ENCODE measurements at regions not wholly inside any gene's neighbourhood (a gene's known extent, or its start where the extent isn't known, plus 50 kb on each side); places are given as distances from the start of the nearest gene placed in this dataset.
A peak's percentile ranks its signal among the peaks of the same experiment; 100 is the strongest.

DNA sequence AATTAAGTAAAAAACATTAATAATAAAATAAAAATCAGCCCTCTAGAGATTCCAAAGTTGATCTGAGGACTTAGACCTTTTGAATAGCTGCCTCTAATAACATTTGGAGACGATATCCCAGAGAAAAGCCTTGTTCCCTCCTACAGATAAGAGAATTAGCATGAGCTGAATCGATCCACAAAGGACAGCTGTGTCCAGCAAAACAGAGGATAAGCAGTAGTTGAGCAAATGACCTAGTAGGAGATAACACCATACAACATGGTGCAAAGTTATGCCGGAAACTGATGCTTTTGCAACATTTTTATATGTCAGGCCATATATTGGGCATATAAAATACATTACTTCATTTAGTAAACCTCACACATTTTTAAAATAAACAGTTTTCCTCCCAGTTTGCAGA lies 212.2 kb upstream of the PRR16 start:
- intact Hi-C loops (cut with DNase I), result no loop called here

DNA sequence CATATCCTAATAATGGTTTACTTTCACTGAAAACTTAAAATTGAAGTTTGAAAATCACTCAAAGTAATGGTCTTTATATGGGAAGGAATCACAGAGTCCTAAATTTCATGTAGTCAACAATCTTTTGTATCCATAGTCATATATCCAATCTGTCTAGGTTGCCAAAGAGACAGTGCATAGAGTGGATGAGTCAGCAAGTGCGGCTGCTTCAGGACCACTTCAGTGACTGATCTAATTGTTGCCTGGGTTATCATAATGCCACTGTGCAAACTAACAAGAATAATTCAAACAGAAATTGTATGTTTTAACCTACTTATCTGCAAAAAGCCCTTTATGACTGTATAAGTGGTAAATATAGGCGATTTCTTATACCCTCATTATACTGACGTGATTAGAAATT lies 211.3 kb upstream of the PRR16 start:
- no peak for DNase-seq
- no peaks in the 10 kb centered on the region for H3K4me1 ChIP-seq

More for the DNA sequence above, 212.2 kb upstream of the PRR16 start:
- H3K36me3 ChIP-seq, result no peaks in the 10 kb centered on the region
- no peak for ATAC-seq
- TF ChIP-seq, protein P1, sequence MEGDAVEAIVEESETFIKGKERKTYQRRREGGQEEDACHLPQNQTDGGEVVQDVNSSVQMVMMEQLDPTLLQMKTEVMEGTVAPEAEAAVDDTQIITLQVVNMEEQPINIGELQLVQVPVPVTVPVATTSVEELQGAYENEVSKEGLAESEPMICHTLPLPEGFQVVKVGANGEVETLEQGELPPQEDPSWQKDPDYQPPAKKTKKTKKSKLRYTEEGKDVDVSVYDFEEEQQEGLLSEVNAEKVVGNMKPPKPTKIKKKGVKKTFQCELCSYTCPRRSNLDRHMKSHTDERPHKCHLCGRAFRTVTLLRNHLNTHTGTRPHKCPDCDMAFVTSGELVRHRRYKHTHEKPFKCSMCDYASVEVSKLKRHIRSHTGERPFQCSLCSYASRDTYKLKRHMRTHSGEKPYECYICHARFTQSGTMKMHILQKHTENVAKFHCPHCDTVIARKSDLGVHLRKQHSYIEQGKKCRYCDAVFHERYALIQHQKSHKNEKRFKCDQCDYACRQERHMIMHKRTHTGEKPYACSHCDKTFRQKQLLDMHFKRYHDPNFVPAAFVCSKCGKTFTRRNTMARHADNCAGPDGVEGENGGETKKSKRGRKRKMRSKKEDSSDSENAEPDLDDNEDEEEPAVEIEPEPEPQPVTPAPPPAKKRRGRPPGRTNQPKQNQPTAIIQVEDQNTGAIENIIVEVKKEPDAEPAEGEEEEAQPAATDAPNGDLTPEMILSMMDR (IDR thresholded peaks at IDR 0.05), result no peak
- no peak for DNase-seq
- no peak overlapping the region for H3K27ac ChIP-seq
- no peaks in the 10 kb centered on the region for H3K9me3 ChIP-seq
- H3K4me3 ChIP-seq, result no peak overlapping the region
- H3K27me3 ChIP-seq (ENCODE audit: low read depth), result no peaks in the 10 kb centered on the region
- H3K4me1 ChIP-seq, result no peaks in the 10 kb centered on the region

DNA sequence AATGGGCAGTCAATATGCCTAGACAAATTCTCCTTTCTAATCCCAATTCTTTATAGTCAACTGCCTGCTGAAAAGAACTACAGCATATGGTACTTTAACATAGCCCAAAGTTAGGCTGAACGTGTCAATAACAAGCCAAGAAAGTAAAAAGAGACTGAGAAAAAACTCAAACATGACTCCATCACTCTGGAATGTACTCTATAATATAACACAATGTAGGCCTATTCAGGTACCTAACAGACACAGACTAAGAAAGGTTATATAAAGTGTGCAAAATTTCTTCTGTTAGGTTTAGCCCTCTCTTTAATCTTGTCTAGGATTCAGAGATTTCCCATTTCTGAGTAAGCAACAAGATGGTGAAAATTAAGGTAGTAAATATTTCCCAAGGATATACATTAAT lies 209.7 kb upstream of the PRR16 start:
- DNase-seq (no peak), ATAC-seq (no peak)
- Histone ChIP-seq H3K4me1 (no peaks in the 10 kb centered on the region), H3K36me3 (no peaks in the 10 kb centered on the region), H3K27me3 (ENCODE audit: low read depth) (no peaks in the 10 kb centered on the region), H3K4me3 (no peak overlapping the region), H3K27ac (no peak overlapping the region), H3K9me3 (no peaks in the 10 kb centered on the region)
- TF ChIP-seq, protein P1 (IDR thresholded peaks at IDR 0.05), result no peak
- intact Hi-C loops (cut with DNase I), result no loop called here

More for the DNA sequence above, 211.3 kb upstream of the PRR16 start:
- TF ChIP-seq, protein P1 (IDR thresholded peaks at IDR 0.05), result no peak
- H3K27me3 ChIP-seq (ENCODE audit: low read depth), result no peaks in the 10 kb centered on the region
- H3K27ac ChIP-seq, result no peak overlapping the region
- H3K4me3 ChIP-seq, result no peak overlapping the region
- peak in 1 of 2 donors; percentile 52 for ATAC-seq
- no peaks in the 10 kb centered on the region for H3K36me3 ChIP-seq
- intact Hi-C loops (cut with DNase I), result no loop called here
- H3K9me3 ChIP-seq, result no peaks in the 10 kb centered on the region

- TF ChIP-seq, protein P1 (IDR thresholded peaks at IDR 0.05), result no peak
- DNase-seq (no peak), ATAC-seq (no peak)
- Histone ChIP-seq H3K4me3 (no peak overlapping the region), H3K27me3 (ENCODE audit: low read depth) (no peaks in the 10 kb centered on the region), H3K27ac (no peak overlapping the region), H3K4me1 (no peaks in the 10 kb centered on the region), H3K36me3 (no peaks in the 10 kb centered on the region), H3K9me3 (no peaks in the 10 kb centered on the region)
- intact Hi-C loops (cut with DNase I), result no loop called here
Measured at GRCh38 chr5:120255214-120255613, 208.9 kb upstream of the PRR16 start.

- TF ChIP-seq, protein P1 (IDR thresholded peaks at IDR 0.05), result no peak
- no peaks in the 10 kb centered on the region for H3K27me3 ChIP-seq (ENCODE audit: low read depth)
- H3K9me3 ChIP-seq, result no peaks in the 10 kb centered on the region
- H3K27ac ChIP-seq, result no peak overlapping the region
- ATAC-seq, result no peak
- H3K4me3 ChIP-seq, result no peak overlapping the region
- intact Hi-C loops (cut with DNase I), result no loop called here
- no peak for DNase-seq
- H3K36me3 ChIP-seq, result no peaks in the 10 kb centered on the region
- H3K4me1 ChIP-seq, result no peaks in the 10 kb centered on the region
Measured at GRCh38 chr5:120256376-120256775, 207.7 kb upstream of the PRR16 start.
